Fibroblast of skin of scalp (primary cell): ENCODE measurements at regions not wholly inside any gene's neighbourhood (a gene's known extent, or its start where the extent isn't known, plus 50 kb on each side); places are given as distances from the start of the nearest gene placed in this dataset.

Source experiments
- DNase-seq: peaks from one replicate; pipeline ENCODE4 v3.0.0-alpha.2; 2013

DNA sequence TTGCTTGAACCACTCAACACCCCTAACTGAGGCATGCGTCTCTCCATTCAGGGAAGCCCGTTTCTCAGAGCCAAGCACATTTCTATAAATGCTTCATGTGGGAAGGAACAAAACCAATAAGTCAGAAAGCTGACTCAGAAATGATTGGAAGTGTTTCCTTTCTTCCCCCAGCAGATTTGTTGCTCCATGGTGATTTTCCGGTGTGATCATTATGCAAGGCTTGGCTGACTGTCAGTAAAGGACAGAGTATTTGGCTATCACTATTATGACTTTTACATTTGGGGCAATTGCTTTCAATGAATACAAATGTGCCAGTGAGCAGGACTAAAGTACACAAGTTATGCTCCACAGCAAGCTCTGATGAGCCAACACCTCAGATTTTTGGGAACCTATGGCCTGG is 53.3 kb upstream of the ZC3H11B start:
- peak; percentile 63 for DNase-seq

DNA sequence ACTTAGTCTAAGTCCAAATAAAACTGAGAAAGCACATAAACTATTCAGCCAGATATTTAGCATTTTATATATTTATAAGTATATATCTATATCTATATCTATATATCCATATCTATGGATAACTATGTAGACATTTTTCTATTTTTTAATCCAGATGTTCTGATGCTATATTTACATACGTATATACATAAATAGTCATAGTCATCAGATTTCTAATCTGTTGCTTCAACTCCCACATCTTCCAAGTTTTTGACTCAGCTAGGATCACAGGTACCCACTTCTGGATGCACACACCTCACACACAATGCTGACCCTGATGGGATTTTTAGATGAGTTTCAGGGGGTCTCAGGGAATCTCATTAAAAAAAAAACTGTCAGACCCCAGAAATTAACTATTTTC is 52.2 kb upstream of the ZC3H11B start:
- DNase-seq, result no peak

DNA sequence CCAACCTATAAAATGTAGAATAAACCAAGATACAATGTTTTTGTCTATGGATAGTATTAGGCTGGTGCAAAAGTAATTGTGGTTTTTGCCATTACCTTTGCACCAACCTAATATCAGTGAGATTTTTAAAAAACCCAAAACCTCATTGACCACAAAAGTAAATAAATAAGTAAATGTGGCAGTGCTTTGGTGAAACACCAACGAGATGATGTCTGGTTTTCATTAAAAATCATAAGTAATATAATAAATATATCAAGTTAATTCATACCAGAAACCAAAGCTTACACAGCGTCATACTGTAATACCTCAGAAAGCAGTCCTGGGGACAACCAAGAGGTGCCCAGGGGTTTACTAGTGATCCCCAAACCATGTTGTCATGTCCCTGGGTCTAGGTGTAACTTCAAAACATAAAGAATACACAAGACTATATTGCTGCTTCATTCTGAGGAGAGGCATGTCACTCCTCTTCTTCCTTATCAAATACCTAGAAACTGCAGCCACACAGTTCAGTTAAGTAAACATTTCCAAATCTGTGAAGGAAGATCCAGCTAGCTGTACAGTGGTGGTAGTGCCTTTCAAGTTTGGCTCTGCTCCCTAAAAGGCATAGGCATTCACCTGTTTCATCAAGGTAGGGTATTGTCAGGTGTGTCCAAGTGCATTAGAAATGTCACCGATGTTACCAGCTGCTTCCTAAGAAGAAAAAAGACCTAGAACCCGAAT is 51.6 kb upstream of the ZC3H11B start:
- peak; percentile 25 for DNase-seq
